T-helper 22 cell (primary cell): ENCODE measurements at regions not wholly inside any gene's neighbourhood (a gene's known extent, or its start where the extent isn't known, plus 50 kb on each side); places are given as distances from the start of the nearest gene placed in this dataset.
"Not testable (repeated sequence)": the region's sequence is repeated elsewhere in the genome, so short reads cannot be mapped to it uniquely, and the experiment has no call there.

Experiments used
- DNase-seq: peaks from one replicate; pipeline ENCODE4 v3.0.0-alpha.2; 2020; ENCODE audit warnings: low read depth

DNA sequence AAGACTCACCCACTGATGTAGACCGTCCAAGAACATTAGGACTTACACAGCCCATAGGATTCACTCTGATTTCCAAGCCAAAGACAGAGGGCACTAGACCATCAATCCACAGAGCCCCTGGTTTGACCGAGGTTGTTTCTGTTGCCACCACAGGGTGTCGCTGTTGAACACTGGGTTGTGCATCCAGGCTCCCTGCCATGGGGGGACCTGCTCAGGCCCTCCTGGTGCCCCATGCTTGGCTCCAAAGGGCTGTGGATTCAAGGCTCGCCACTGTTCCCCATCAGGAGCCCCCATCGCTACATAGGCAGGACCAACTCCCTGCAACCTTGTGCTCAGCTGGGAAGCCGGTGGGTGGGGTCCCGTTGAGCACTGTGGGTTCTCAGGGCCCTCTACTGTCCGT is 128.0 kb upstream of the ANO1 start:
- DNase-seq = no peak

DNA sequence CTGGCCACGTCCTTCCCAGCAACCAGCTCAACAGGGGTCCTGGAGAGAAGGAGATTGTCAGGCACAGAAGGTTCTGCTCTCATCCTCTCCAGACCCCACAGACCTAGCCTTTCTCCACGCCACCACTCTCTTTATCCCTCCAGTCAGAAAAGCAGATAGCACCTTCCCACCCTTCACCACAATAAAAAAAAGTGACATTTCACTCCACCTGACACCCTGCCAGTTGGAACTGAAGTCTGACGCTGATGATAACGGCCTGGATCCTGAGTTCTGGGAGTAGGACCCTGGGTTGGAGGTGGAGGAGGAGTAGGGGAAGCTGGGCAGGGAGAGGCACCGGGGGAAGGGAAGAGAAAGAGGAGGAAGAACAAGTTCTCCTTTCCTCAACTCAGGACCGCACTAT is 127.5 kb upstream of the ANO1 start:
- DNase-seq = no peak

DNA sequence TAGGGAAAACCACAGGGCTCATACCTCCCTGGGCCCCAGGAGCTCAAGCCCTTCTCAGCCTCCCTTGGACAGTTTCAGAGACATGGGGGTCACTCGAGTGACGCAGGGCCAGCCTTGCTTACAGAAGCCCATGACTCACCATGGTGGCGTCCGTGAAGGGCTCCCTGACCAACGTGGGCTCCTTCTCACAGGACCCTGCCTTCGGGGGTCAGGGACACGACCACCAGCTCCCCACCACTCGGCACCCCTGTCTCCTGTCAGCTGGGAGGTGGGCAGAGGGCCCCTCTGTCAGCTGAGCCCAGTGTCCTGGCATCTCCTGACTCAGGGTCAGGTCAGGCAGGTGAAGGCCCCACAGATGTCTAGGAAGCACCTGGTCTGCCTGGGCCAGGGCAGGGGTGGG is 126.3 kb upstream of the ANO1 start:
- DNase-seq = no peak

DNA sequence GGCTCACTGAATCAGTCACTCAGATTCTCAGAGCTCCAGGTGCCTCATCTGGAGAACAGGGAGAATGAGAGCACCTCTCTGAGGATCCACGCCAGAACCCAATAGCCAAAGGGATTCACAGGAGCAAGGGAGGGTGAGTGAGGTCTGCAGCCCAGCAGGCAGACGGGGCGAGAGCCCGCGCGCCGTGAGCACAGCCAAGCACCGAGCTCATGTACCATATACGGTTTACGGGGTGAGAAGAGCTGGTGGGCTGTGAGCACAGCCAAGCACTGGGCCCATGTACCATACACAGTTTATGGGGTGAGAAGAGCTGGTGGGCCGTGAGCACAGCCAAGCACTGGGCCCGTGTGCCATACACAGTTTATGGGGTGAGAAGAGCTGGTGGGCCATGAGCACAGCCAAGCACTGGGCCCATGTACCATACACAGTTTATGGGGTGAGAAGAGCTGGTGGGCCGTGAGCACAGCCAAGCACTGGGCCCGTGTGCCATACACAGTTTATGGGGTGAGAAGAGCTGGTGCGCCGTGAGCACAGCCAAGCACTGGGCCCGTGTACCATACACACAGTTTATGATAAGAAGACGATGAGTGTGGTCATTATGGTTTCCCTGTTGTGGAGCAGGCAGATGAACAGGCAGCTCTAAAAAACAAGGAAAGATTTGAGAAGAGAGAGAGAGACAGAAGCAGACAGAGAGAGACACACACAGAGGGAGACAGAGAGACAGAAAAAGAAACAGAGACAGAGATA is 125.7 kb upstream of the ANO1 start:
- DNase-seq = not testable (repeated sequence)

DNA sequence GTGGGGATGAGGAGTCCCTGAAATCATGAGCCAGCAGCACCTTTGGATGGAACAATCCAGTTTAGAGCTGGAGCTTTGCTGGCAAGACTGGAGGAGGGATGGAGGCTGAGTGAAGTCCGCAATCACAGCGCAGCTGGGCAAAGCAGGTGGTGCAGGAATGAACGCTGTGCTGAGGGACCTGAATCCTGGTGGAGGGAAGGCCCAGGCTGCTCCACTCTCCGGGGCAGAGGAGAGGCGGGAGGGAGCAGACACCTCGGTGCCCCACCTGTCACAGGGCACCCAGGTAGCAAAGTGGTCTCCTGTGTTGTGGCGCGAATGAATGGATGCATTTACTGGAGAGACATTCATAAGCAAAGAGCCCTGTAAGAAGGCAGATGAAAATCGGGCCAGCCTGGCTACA is 124.8 kb upstream of the ANO1 start:
- DNase-seq = no peak

DNA sequence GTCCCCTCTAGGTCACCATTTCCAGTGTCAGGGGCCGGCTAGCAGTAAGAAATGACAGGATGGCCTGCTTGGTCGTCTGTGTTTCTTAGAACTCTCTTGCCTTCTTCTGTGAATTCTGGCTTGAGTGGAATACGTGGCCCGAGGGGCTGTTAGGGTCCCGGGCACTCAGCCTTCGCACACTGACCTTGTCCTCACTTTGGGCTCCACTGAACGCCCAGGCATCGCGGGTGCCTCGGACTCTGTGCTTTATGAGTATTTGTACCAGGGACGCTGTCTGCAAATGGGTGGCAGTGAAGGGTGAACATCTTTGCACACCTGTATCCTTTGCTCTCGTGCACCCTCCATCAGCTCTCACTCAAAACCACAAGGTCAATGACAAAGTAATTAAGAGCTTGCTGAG is 123.4 kb upstream of the ANO1 start:
- no peak for DNase-seq

DNA sequence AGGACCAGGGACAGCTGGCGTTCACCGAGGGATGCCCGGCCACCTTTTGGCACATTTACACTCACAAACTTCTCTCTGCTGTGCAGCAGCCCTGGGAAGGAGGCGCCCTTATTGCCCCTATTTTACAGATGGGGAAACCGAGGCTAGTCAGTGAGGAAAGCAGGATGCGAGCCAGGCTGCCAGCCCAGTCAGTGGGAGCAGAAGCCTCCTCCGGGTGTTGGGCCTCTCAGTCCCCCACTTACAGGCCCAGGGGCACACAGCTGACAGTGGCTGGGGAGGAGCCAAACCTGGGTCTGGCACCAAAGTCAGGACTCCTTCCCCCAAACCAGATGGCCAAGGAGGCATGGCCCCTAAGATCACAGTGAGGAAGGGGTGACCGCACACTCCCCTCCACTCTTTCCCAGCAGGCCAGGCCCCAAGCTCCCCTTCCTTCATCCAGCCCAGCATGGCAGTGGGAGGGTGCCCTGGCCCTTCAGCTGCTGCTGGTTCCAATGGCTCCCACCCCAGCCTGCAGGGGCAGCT is 121.4 kb upstream of the ANO1 start:
- no peak for DNase-seq

DNA sequence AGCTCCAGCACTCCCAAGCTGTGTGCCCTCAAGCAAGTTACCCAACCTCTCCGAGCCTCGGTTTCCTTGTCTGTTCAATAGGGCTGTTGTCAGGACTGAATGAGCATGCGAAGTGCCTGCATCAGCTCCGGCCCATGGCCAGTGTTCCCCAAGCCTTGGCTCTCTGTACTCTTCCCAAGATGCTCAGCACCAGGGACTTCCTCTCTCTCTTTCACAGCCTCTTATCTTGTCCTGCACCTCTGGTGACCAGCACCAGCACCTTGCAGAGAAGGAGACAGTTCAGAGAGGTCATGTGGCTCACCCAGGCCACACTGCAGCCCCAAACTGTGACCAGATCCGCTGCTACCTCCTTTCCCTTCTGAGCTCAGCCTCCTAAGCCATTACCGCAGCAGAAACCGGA is 120.3 kb upstream of the ANO1 start:
- DNase-seq = no peak

DNA sequence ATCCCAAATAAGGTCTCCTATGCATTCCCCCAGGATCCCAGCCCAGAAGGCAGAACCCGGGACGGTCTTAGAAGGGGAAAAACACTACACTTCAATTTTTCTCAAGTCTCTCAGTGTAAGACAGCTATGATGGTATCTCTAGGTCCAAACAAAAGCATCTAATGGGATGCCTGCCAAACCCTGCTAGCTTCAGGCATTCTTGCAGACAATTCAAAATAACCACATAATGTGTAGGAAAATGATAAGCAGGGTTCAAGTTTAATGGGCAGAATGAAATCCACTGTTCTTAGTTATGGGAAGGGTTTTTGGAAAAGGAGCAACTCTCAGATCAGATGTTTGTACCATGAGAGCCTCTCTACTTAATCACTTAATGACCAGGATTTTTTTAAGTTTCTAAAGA is 119.8 kb upstream of the ANO1 start:
- no peak for DNase-seq

DNA sequence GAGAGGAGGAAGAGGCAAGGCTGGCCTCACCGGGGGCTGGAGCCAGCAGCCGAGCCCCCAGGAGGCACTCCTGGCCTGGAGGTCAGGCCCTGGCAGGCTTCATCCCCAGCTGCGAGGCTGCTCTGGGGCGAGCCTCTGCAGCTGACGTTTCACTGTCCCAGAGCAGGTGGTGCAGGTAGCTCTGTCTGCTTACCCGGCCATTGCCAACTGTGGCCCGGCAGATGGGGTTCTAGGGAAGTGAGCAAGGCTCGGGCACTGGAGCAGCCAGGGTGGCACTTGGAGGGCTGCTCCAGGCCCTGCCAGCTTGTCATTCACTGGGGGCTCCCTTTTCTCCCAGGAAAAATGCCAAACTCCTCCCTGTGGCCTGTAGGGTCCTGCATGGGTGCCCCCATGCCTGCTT is 118.7 kb upstream of the ANO1 start:
- DNase-seq = no peak

DNA sequence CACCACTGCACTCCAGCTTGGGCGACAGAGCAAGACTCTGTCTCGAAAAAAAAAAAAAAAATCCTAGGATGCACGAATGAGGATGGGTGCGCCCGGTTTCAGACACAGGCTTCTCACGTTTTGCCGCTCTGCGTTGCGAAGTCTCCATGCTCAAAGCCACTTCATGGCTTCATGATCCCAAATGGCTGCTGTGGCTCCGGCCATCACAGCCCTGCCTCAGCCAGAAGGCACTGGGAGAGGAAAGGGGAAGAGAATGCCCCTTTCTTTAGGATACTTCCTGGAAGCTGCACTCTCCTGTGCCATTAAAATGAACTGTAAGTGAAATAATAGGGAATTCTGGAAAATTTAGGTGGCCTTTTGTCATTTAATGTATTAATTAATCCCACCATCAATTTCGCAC is 116.4 kb upstream of the ANO1 start:
- no peak for DNase-seq

DNA sequence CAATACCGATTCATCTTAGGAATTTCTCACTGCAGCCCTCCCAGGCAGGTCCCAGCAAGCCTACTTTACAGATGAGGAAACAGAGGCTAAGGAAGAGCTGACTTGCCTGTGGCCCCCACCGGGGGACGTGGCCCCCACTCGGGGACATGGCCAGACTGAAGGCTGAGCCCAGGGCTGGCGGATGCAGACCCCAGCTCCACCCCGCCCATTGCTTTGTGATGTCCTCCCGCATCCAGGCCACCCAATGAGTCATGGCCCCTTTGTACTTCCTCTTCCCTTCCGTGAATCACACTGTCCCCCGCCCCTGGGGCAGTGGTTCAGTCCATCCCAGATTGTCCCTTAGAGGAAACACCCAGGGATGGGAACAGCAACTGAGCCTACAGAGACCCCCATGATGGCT is 116.0 kb upstream of the ANO1 start:
- DNase-seq = no peak

DNA sequence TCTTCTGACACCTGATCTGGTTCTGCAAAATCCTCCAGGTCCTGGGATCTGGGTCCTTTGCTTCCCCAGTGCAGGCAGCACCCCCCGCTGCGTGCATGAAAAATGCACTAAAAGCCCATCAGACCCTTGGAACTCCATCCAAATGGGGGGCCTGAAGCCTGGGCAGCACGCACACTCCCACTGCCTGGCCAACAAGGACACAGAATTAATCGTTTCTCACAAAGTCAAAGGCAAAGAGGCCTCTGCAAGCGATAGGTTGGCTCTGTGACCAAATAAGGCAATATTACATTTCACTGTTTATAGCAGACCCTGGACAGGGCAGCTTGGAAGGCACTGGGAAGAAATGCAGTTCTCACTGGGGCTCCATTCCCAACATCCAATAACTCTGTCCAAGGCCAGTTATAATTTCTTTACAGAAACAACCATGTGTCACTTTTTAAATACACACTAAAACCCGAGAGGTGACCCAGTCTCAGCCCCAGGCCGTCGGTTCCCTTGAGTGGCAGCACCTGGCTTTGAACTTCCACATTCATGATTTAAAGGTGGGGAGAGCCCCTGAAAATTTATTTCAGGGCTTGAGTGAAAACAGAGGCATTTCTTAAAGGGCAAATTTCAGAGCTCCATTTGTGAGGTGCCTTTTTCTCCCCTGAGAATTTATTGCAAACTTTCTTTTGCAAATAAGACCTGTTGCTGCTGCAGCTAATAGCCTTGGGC is 114.4 kb upstream of the ANO1 start:
- DNase-seq = no peak

DNA sequence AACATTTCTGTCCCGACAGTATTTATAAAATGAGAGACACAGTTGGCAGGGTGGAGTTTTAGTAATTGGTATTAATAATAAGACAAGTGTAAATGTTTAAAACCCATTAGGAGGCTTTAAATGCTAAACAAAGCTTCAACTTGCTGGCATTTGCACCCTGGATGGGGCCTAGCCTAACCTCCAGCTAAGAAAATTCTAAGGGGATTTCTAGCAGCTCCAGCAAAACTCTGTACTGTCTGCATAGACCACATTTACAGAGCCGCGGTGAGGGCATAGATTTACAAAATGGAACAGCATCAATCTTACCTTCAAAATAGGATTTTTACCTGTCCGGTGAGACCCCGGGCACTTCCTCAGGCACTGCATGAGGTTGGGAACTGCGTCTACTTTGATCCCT is 113.9 kb upstream of the ANO1 start:
- no peak for DNase-seq

DNA sequence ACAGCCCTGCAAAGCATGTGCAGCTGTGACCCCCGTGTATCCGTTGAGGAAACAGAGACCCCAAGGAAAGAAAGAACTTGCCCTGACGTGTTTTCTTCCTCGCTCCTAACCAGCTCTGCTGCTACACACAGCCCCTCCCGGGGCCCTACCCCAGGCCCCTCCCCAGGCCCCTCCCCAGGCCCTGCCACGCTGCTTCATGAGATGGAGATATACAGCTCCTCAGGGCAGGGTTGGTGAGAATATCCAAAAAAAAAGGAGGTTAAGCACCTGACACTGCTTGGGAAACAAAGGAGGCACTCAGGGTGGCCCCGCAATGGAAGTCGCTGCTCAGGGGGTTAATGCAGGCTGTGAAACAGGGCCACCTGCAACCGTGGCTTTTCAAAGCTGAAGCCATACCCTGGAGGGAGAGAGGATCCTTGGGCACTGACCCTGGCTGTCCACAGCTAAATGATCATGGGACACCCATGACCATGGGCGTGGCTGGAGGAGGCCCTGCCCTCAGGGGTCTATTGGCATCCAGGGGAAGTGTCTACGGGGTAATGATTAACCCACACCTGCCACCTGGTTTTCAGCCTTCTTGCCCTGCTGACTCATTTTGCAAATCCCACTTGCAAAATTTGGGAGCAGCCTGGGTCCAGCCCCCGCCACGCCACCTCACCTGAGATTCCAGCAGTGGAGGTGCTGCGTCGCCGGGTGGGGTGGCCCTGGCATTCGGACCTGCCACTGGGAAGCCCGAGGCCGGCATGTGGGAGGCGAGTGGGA is 112.1 kb upstream of the ANO1 start:
- DNase-seq = no peak

DNA sequence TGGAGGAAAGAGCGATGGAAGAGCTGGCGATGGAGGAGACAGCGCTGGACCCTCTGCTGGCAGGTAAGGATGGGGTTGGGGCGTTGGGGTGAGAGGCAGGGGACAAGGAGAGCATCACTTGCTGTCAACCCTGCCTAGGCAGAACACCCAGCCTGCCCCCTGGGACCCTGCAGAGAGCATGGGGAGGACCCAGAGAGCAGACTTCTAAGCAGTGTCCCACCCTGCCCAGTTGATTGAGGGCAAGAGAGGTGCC is 111.6 kb upstream of the ANO1 start:
- DNase-seq = no peak

DNA sequence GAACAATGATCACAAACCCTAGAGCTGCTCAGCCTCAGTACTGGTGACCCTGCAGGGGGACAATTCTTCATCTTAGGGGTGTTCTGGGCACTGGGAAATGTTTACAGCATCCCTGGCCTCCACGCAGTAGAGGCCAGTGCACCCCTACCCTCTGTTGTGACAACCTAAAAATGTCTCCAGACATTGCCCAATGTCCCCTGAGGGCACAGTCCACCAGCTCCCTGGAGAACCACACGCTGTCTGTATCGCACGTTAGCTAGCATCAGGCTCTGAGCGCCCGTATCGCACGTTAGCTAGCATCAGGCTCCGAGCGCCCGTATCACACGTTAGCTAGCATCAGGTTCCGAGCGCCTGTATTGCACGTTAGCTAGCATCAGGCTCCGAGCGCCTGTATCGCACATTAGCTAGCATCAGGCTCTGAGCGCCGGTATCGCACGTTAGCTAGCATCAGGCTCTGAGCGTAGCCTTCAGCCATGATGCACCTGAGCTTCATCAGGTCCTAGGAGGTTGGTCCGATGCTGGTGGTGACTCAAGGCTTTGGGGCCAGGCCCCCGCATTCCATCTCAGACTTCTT is 111.1 kb upstream of the ANO1 start:
- no peak for DNase-seq

DNA sequence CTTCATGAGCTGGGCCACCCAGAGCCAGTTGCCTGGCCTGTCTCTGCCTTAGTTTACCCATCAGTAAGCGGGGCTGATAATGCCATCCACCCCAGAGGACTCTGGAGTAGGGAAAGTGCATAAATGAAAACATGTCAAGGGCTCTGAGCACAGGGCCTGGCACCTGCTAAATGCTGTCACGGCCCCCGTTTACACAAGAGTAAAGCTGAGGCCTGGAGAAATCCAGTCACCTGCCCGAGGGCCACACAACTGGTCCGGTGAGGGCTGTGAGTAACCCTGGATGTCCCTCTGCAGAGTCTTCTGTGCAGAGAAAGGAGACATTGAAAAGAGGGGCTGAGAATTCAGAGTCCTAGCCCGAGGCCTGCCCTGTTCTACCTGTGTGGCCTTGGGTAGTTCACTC is 110.6 kb upstream of the ANO1 start:
- no peak for DNase-seq

DNA sequence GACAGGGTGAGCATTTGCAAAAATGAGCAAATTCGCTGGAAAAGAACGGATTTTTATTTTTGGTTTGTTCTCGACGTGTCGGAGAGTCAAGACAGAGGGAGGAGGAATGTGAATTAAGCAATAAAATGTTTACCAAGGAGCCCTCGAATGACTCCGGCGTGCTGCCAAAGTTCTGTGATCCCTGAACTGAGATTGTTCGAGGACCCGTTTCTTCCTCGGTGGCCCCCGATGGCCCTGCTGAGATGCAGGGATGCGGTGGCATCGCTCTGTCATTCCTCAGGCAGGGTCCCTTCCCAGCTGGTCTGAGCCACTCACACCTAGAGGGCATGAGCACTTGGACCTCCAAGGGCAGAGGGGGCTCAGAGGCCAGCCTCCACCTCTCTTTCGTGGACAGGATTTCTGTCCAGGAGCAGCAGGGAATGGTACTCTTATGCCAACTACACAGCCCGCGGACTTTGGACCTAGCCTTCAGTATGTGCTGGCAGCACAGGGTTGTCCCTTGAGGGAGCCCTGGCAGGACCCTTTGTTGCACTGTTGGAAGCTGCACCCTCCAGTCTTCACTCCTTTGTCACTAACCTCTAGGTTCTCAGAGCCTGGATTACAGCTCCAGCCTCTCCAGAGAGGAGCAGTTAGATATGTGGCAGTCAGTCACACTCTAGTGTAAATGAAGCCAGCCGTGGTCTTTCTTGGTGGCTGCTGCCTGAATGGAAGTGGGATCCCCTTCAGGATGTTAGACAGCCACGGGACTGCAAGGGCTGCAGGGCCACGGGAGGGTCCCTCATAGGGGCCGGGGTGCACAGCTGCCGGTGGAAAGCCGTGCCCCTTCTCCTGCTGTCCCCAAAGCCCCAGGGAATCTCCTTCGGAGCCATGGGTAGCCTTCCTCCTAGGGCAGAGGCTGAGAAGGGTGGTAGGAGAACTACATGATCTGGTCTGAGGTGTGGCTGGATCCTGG is 109.4 kb upstream of the ANO1 start:
- DNase-seq = no peak

DNA sequence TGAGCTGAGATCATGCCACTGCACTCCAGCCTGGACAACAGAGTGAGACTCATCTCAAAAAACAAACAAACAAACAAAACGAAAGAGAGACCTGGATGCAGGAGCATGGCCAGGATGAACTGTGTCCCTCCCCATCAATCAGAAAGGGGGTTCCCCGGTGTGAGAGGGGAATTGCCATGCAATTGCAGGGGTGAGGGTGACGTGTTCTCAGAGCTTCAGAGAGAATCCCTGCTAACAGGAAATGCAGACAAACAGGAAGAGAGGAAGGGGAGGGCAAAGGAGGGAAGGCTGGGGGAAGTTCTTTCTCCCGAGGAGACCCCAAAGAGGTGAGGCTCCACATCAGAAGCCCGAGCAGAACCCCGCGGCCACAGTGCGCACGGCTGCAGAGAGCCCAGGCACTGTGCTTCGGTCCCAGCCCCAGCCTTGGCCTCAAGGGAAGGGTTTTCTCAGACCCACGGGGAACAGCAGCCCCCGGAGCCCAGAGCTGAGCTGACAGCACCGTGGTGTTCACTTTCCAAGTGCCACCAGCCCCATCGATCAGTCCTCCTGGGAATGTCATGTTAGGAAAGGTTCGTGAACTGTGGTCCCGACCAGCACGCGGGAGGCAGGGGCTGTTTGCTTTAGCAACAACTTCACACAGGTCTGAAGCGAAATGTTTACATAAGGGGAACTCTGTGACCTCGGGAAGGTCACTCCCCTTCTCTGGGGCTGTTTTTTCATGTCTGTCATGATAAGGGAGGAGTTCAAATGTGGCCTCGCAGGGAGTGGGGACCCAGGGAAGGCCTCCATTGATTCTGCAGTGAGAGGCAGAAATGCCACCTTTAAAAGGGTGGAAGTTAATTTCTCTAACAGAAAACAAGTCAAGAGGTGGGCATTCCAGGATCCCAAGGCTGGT is 108.0 kb upstream of the ANO1 start:
- DNase-seq = no peak
